Endothelial cell of umbilical vein (primary cell): ENCODE measurements at regions not wholly inside any gene's neighbourhood (a gene's known extent, or its start where the extent isn't known, plus 50 kb on each side); places are given as distances from the start of the nearest gene placed in this dataset.

Experiments
- BruUV-seq: library from RNA; stranded (reverse); fragments of 400-500 nt; replicated peaks from 2 replicates; lab custom pipeline; 2021; lab: Mats Ljungman, UMichigan
- CTCF ChIA-PET: fragments of 300-600, 350-600 bp; sonication (Branson Sonifier 250); formaldehyde crosslinking; loops from one replicate; lab custom pipeline; 2021; ENCODE audit warnings: antibody characterized with exemption, inconsistent platforms; lab: Charles Lee
- POLR2A ChIA-PET: fragments of 300-600, 350-600 bp; sonication (Branson Sonifier 250); formaldehyde crosslinking; loops from one replicate; lab custom pipeline; 2021; ENCODE audit warnings: antibody characterized with exemption, inconsistent platforms; lab: Charles Lee
- DNase-seq: peaks from one replicate; pipeline ENCODE4 v3.0.0-alpha.2; 2011; ENCODE audit warnings: low read depth, low spot score
- FAIRE-seq: peaks from 2 replicates; lab custom pipeline; 2011; peaks lifted over from hg19 to GRCh38; lab: Jason Lieb, UNC
- H2AFZ ChIP-seq: 2 replicates; pipeline ENCODE4 v1.6.0; 2012; ENCODE audit warnings: low read depth, low read length, control low read depth, inconsistent platforms
- H3K27ac ChIP-seq: 2 replicates; pipeline ENCODE4 v1.5.1; 2011; ENCODE audit warnings: low read depth, mild to moderate bottlenecking, control low read depth, low read length, moderate library complexity; ENCODE audit not compliant: insufficient read depth
- H3K27me3 ChIP-seq, 2 experiments: 2 replicates each; pipeline versions ENCODE4 v1.6.0 to v1.6.1; 2011; ENCODE audit warnings: low read length in 2 of 2, mixed read lengths in 1 of 2; ENCODE audit not compliant: control insufficient read depth in 2 of 2, insufficient read depth in 2 of 2
- H3K36me3 ChIP-seq, 2 experiments: 2 replicates in 1 of 2; 3 replicates in 1 of 2; pipeline ENCODE4 v1.5.1; 2011; ENCODE audit warnings: low read length in 2 of 2, mild to moderate bottlenecking in 1 of 2, moderate library complexity in 1 of 2; ENCODE audit not compliant: control insufficient read depth in 2 of 2, insufficient read depth in 2 of 2; ENCODE audit errors: extremely low read depth in 1 of 2
- H3K4me1 ChIP-seq: 3 replicates; pipeline ENCODE4 v1.5.1; 2011; ENCODE audit warnings: mild to moderate bottlenecking, low read length; ENCODE audit not compliant: control insufficient read depth, insufficient read depth; ENCODE audit errors: extremely low read depth
- H3K4me2 ChIP-seq: 2 replicates; pipeline ENCODE4 v1.6.1; 2011; ENCODE audit warnings: low read length, control low read depth, mixed read lengths; ENCODE audit not compliant: insufficient read depth
- H3K4me3 ChIP-seq, 3 experiments: fragments of 200-600 bp in 1 of 3; sonication (generic), shearing (Covaris generic) in 1 of 3; replicated peaks in 1 of 3; 2 replicates each; pipeline ENCODE4 v1.5.1; 2011 to 2016; ENCODE audit warnings: control low read depth in 3 of 3, low read length in 3 of 3, mild to moderate bottlenecking in 2 of 3, inconsistent platforms in 1 of 3, low read depth in 1 of 3, moderate library complexity in 1 of 3; ENCODE audit not compliant: insufficient read depth in 1 of 3
- H3K79me2 ChIP-seq: 2 replicates; pipeline ENCODE4 v1.6.0; 2012; ENCODE audit warnings: low read length, inconsistent platforms; ENCODE audit not compliant: control insufficient read depth, insufficient read depth
- H3K9ac ChIP-seq: replicated peaks from 2 replicates; pipeline ENCODE3; 2011; ENCODE audit warnings: low read length, control low read depth; ENCODE audit not compliant: insufficient read depth; ENCODE audit errors: extremely low read depth
- H3K9me1 ChIP-seq: replicated peaks from 3 replicates; pipeline ENCODE4 v1.6.0; 2011; ENCODE audit warnings: mild to moderate bottlenecking, low read length; ENCODE audit not compliant: control insufficient read depth, insufficient read depth; ENCODE audit errors: extremely low read depth
- H3K9me3 ChIP-seq: replicated peaks from 2 replicates; pipeline ENCODE4 v1.5.1; 2012; ENCODE audit warnings: low read length, inconsistent platforms; ENCODE audit not compliant: control insufficient read depth, insufficient read depth
- H4K20me1 ChIP-seq: replicated peaks from 2 replicates; pipeline ENCODE3; 2011; ENCODE audit warnings: mild to moderate bottlenecking, low read length; ENCODE audit not compliant: control insufficient read depth, insufficient read depth; ENCODE audit errors: extremely low read depth
- CTCF ChIP-seq, 2 donors: IDR thresholded peaks; 1 replicate in 1 of 2; 2 replicates in 1 of 2; pipeline ENCODE4 v1.5.1; 2011; ENCODE audit warnings: low read length in 2 of 2, mild to moderate bottlenecking in 2 of 2, moderate library complexity in 2 of 2, control low read depth in 1 of 2, inconsistent platforms in 1 of 2, low read depth in 1 of 2; ENCODE audit not compliant: insufficient read depth in 1 of 2; ENCODE audit errors: extremely low read depth in 1 of 2
- EZH2 ChIP-seq: IDR thresholded peaks from 2 replicates; pipeline ENCODE4 v1.6.1; 2012; ENCODE audit warnings: borderline replicate concordance, low read depth, mild to moderate bottlenecking, moderate library complexity, low read length, inconsistent platforms; ENCODE audit not compliant: severe bottlenecking
- FOS ChIP-seq: IDR thresholded peaks from 2 replicates; pipeline ENCODE4 v1.6.1; 2011; ENCODE audit warnings: mild to moderate bottlenecking, low read length, moderate library complexity, borderline replicate concordance; ENCODE audit not compliant: insufficient read depth
- GATA2 ChIP-seq: IDR thresholded peaks from 2 replicates; pipeline ENCODE4 v1.7.0; 2011; ENCODE audit warnings: low read depth, mild to moderate bottlenecking, moderate library complexity, mixed read lengths, low read length; ENCODE audit not compliant: insufficient read length, insufficient read depth
- JUN ChIP-seq: IDR thresholded peaks from 2 replicates; pipeline ENCODE4 v1.6.1; 2011; ENCODE audit warnings: borderline replicate concordance, low read depth; ENCODE audit not compliant: insufficient read length, insufficient read depth
- MYC ChIP-seq: IDR thresholded peaks from one replicate; pipeline ENCODE4 v1.6.1; 2011; ENCODE audit warnings: mild to moderate bottlenecking, low read depth, low read length
- POLR2A ChIP-seq: IDR thresholded peaks from 2 replicates; pipeline ENCODE4 v1.6.1; 2012; ENCODE audit warnings: low read depth, mild to moderate bottlenecking, control low read depth, low read length
- POLR2AphosphoS5 ChIP-seq: IDR thresholded peaks from 2 replicates; pipeline ENCODE4 v1.6.1; 2012; ENCODE audit warnings: low read depth, mild to moderate bottlenecking, control low read depth, low read length, moderate library complexity; ENCODE audit not compliant: insufficient read depth
- dilution Hi-C: fragments of 300-500 bp; cut with MboI; formaldehyde crosslinking; loops from one replicate; pipeline ENCODE4 v1.15.0; 2019; ENCODE audit warnings: low sequenced_read_pairs; ENCODE audit not compliant: extremely low pct_ligation_motif_present
- intact Hi-C: fragments of 100-400 bp; cut with micrococcal nuclease; formaldehyde crosslinking; loops from one replicate; pipeline ENCODE4 v1.10.0; 2022
- TF ChIP-seq, protein P1 (sequence below): IDR thresholded peaks from 2 replicates; pipeline ENCODE4 v1.6.1; 2011; ENCODE audit not compliant: insufficient read depth, insufficient read length

DNA sequence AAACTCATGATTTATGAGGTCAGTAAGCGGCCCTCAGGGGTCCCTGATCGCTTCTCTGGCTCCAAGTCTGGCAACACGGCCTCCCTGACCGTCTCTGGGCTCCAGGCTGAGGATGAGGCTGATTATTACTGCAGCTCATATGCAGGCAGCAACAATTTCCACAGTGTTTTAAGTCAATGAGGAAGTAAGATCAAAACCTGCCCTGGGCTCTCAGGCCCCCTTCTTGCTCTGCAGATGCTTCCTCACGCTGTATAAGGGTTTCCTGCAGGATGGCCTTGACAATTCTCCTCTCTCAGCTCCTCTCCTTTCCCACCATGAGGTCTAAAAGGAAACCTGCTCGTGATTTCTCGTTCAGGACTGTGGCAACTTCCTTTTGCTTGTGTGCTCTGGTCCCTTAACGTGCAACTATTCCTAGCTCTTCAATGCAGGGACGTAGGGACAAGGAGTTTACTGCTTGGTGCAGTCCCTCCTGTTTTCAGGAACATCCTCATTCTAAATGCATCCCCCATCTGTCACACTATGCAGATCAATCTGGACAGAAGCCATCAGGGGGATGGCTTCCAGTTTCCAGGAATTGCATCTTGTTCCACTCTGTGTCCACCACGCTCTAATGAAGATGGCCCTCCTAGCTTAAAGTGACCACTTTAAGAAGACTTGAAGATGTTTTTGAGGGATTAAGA lies 64.3 kb upstream of the IGLL5 start:
- POLR2A ChIA-PET, result no interaction called here
- DNase-seq (no peak), FAIRE-seq (no peak)
- TF ChIP-seq CTCF (IDR thresholded peaks at IDR 0.05; ENCODE audit: extremely low read depth in 1 of 2, insufficient read depth in 1 of 2, low read depth in 1 of 2, low read length in 2 of 2), result no peak
- H3K9me1 ChIP-seq, result no peaks in the 10 kb centered on the region
- H3K9me3 ChIP-seq, result no peaks in the 10 kb centered on the region
- no peak overlapping the region for H3K9ac ChIP-seq
- no peaks in the 10 kb centered on the region for H3K4me1 ChIP-seq
- dilution Hi-C loops, result no loop called here
- H3K4me3 ChIP-seq, result no peak overlapping the region
- H3K4me2 ChIP-seq, result no peak overlapping the region
- H3K79me2 ChIP-seq, result no peaks in the 10 kb centered on the region
- H3K27ac ChIP-seq, result no peak overlapping the region
- H3K27me3 ChIP-seq, result no peaks in the 10 kb centered on the region
- no TSS peak for BruUV-seq
- CTCF ChIA-PET, result interaction anchor here (1.3 to 2.5 kb wide), 2 partner anchors 13 to 25 kb away, joined by 5 to 14 read pairs; no protein-coding TSS in a partner anchor
- H3K36me3 ChIP-seq, result no peaks in the 10 kb centered on the region
- H2AFZ ChIP-seq, result no peak overlapping the region
- H4K20me1 ChIP-seq, result no peaks in the 10 kb centered on the region
- intact Hi-C loops, result no loop called here

GRCh38 chr22:22824340-22825212 lies 63.0 kb upstream of the IGLL5 start:
- H3K36me3 ChIP-seq, result no peaks in the 10 kb centered on the region
- no peaks in the 10 kb centered on the region for H3K9me3 ChIP-seq
- DNase-seq, result no peak
- H4K20me1 ChIP-seq, result no peaks in the 10 kb centered on the region
- POLR2A ChIA-PET, result no interaction called here
- no peak overlapping the region for H3K27ac ChIP-seq
- no peaks in the 10 kb centered on the region for H3K4me1 ChIP-seq
- H3K9me1 ChIP-seq, result no peaks in the 10 kb centered on the region
- intact Hi-C loops, result no loop called here
- dilution Hi-C loops, result no loop called here
- H3K9ac ChIP-seq, result no peak overlapping the region
- CTCF ChIA-PET, result interaction anchor here (2.5 kb wide), 1 partner anchor 15 kb away, joined by 14 read pairs; no protein-coding TSS in a partner anchor
- FAIRE-seq, result no peak
- H3K4me3 ChIP-seq, result no peak overlapping the region
- H3K27me3 ChIP-seq, result no peaks in the 10 kb centered on the region
- TF ChIP-seq, protein P1, sequence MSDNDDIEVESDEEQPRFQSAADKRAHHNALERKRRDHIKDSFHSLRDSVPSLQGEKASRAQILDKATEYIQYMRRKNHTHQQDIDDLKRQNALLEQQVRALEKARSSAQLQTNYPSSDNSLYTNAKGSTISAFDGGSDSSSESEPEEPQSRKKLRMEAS, result no peak
- no peak for TF ChIP-seq POLR2A
- TF ChIP-seq JUN, result no peak
- TF ChIP-seq CTCF (IDR thresholded peaks at IDR 0.05; ENCODE audit: extremely low read depth in 1 of 2, insufficient read depth in 1 of 2, low read depth in 1 of 2, low read length in 2 of 2), result no peak
- TF ChIP-seq POLR2AphosphoS5, result no peak
- TF ChIP-seq GATA2, result no peak
- TF ChIP-seq FOS, result no peak
- TF ChIP-seq EZH2, result no peak
- TF ChIP-seq MYC, result no peak
- no TSS peak for BruUV-seq
- H3K79me2 ChIP-seq, result no peaks in the 10 kb centered on the region
- no peak overlapping the region for H2AFZ ChIP-seq
- no peak overlapping the region for H3K4me2 ChIP-seq
